ENCODE measurements at regions not wholly inside any gene's neighbourhood (a gene's known extent, or its start where the extent isn't known, plus 50 kb on each side); places are given as distances from the start of the nearest gene placed in this dataset.

DNA sequence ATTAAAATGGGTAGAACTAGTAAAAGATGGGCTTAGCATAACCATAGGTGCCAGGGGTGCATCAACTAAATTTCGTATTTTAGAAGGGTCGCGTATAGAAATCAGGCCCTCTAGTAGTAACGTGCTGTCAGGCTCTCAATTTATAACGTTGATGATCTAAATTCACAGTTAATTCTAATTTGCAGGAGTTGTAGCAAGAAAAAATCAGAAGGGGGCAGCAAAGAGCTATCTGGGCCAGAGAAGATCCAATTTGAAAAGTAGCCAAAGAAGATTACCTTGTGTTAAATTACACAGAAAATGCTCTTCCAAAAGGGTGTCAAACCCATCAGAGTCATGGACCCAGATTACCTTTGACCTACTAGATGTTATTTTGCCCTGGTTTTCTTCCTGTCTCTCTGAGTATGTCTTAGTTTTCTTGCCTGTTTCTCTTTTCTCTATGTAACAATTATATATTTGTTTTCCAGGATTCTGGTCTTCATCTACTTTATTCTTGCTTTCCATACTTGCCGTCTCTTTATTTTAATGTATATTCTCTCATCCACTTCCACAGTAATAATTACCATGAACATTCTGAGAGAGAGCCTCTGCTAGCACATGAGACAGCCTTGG is 1030.9 kb downstream of the AMY1C start:
- TF ChIP-seq, protein P1, sequence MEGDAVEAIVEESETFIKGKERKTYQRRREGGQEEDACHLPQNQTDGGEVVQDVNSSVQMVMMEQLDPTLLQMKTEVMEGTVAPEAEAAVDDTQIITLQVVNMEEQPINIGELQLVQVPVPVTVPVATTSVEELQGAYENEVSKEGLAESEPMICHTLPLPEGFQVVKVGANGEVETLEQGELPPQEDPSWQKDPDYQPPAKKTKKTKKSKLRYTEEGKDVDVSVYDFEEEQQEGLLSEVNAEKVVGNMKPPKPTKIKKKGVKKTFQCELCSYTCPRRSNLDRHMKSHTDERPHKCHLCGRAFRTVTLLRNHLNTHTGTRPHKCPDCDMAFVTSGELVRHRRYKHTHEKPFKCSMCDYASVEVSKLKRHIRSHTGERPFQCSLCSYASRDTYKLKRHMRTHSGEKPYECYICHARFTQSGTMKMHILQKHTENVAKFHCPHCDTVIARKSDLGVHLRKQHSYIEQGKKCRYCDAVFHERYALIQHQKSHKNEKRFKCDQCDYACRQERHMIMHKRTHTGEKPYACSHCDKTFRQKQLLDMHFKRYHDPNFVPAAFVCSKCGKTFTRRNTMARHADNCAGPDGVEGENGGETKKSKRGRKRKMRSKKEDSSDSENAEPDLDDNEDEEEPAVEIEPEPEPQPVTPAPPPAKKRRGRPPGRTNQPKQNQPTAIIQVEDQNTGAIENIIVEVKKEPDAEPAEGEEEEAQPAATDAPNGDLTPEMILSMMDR (IDR thresholded peaks at IDR 0.05), result peak; percentile 45 to 65 (median 52)
- TF ChIP-seq POLR2A (IDR thresholded peaks at IDR 0.05), result no peak
- no peak for TF ChIP-seq EP300 (IDR thresholded peaks at IDR 0.05)
